Epithelial cell of esophagus (primary cell): ENCODE measurements at regions not wholly inside any gene's neighbourhood (a gene's known extent, or its start where the extent isn't known, plus 50 kb on each side); places are given as distances from the start of the nearest gene placed in this dataset.
"Not testable (repeated sequence)": the region's sequence is repeated elsewhere in the genome, so short reads cannot be mapped to it uniquely, and the experiment has no call there.

Experiments used
- DNase-seq: peaks from one replicate; pipeline ENCODE4 v3.0.0; 2010; ENCODE audit warnings: low read depth
- H3K4me3 ChIP-seq: 2 replicates; pipeline ENCODE4 v1.5.1; 2011; ENCODE audit warnings: mild to moderate bottlenecking, low read length, control low read depth
- CTCF ChIP-seq: IDR thresholded peaks from 2 replicates; pipeline ENCODE4 v1.5.1; 2011; ENCODE audit warnings: low read depth, mild to moderate bottlenecking, low read length, control low read depth, inconsistent platforms; ENCODE audit not compliant: insufficient read depth; ENCODE audit errors: missing control alignments

GRCh38 chr12:47493801-47494200 is 212.0 kb downstream of the RPAP3 start:
- H3K4me3 ChIP-seq, result no peak overlapping the region
- TF ChIP-seq CTCF, result no peak
- no peak for DNase-seq

GRCh38 chr12:47491516-47492305 is 214.1 kb downstream of the RPAP3 start:
- no peak overlapping the region for H3K4me3 ChIP-seq
- peak; percentile 65 for DNase-seq
- TF ChIP-seq CTCF, result no peak

GRCh38 chr12:47488888-47489287 is 216.9 kb downstream of the RPAP3 start:
- no peak for DNase-seq
- H3K4me3 ChIP-seq, result no peak overlapping the region
- no peak for TF ChIP-seq CTCF

- no peak for DNase-seq
- no peak for TF ChIP-seq CTCF
- H3K4me3 ChIP-seq, result no peak overlapping the region
These were observed 224.8 kb downstream of the RPAP3 start for GRCh38 chr12:47481041-47481440.

- no peak for DNase-seq
- H3K4me3 ChIP-seq, result no peak overlapping the region
- no peak for TF ChIP-seq CTCF
These were observed 227.4 kb downstream of the RPAP3 start for GRCh38 chr12:47478426-47478825.

- no peak for DNase-seq
- H3K4me3 ChIP-seq, result no peak overlapping the region
- TF ChIP-seq CTCF, result no peak
These were observed 232.7 kb downstream of the RPAP3 start for GRCh38 chr12:47473091-47473490.

- not testable (repeated sequence) for H3K4me3 ChIP-seq, DNase-seq
These were observed 235.5 kb downstream of the RPAP3 start for GRCh38 chr12:47470349-47470748.

- not testable (repeated sequence) for H3K4me3 ChIP-seq, DNase-seq
These were observed 241.9 kb downstream of the RPAP3 start for GRCh38 chr12:47463918-47464317.
